HL-60 (cell line): ENCODE measurements at regions not wholly inside any gene's neighbourhood (a gene's known extent, or its start where the extent isn't known, plus 50 kb on each side); places are given as distances from the start of the nearest gene placed in this dataset.

Experiments
- DNase-seq, 2 experiments: peaks; one replicate each; pipeline ENCODE4 v3.0.0-alpha.2; 2010 to 2020; ENCODE audit warnings: low read depth in 1 of 2, low spot score in 1 of 2
- H3K27ac ChIP-seq: fragments of 250-450 bp; sonication (Bioruptor Pico); replicated peaks from 2 replicates; pipeline ENCODE4 v1.5.1; 2020; ENCODE audit warnings: mild to moderate bottlenecking, moderate library complexity
- H3K27me3 ChIP-seq: fragments of 250-450 bp; sonication (Bioruptor Pico); 2 replicates; pipeline ENCODE4 v1.5.1; 2021; ENCODE audit warnings: mild to moderate bottlenecking, moderate library complexity; ENCODE audit not compliant: insufficient read depth, poor library complexity, severe bottlenecking
- H3K4me3 ChIP-seq: replicated peaks from 2 replicates; pipeline ENCODE4 v1.5.1; 2011; ENCODE audit warnings: mild to moderate bottlenecking, control low read depth, low read length; ENCODE audit not compliant: insufficient read depth
- CTCF ChIP-seq: IDR thresholded peaks from one replicate; pipeline ENCODE4 v1.5.1; 2011; ENCODE audit warnings: low read length, control low read depth, inconsistent platforms; ENCODE audit not compliant: insufficient read depth
- GABPA ChIP-seq: IDR thresholded peaks from 2 replicates; pipeline ENCODE4 v1.6.1; 2012; ENCODE audit warnings: low read depth
- POLR2AphosphoS5 ChIP-seq: IDR thresholded peaks from 2 replicates; pipeline ENCODE4 v1.6.1; 2012; ENCODE audit warnings: low read depth
- SPI1 ChIP-seq: IDR thresholded peaks from 2 replicates; pipeline ENCODE4 v1.6.1; 2012; ENCODE audit warnings: low read depth, mild to moderate bottlenecking, borderline replicate concordance
- TF ChIP-seq, protein P1 (sequence below): IDR thresholded peaks from 2 replicates; pipeline ENCODE4 v1.6.1; 2012; ENCODE audit warnings: low read depth; ENCODE audit not compliant: insufficient replicate concordance

GRCh38 chr9:11928871-11929321 lies 764.3 kb upstream of the TYRP1 start:
- no peaks in the 10 kb centered on the region for H3K27me3 ChIP-seq
- no peak overlapping the region for H3K27ac ChIP-seq
- TF ChIP-seq GABPA (no peak), SPI1 (no peak), POLR2AphosphoS5 (no peak), CTCF (no peak)
- TF ChIP-seq, protein P1, sequence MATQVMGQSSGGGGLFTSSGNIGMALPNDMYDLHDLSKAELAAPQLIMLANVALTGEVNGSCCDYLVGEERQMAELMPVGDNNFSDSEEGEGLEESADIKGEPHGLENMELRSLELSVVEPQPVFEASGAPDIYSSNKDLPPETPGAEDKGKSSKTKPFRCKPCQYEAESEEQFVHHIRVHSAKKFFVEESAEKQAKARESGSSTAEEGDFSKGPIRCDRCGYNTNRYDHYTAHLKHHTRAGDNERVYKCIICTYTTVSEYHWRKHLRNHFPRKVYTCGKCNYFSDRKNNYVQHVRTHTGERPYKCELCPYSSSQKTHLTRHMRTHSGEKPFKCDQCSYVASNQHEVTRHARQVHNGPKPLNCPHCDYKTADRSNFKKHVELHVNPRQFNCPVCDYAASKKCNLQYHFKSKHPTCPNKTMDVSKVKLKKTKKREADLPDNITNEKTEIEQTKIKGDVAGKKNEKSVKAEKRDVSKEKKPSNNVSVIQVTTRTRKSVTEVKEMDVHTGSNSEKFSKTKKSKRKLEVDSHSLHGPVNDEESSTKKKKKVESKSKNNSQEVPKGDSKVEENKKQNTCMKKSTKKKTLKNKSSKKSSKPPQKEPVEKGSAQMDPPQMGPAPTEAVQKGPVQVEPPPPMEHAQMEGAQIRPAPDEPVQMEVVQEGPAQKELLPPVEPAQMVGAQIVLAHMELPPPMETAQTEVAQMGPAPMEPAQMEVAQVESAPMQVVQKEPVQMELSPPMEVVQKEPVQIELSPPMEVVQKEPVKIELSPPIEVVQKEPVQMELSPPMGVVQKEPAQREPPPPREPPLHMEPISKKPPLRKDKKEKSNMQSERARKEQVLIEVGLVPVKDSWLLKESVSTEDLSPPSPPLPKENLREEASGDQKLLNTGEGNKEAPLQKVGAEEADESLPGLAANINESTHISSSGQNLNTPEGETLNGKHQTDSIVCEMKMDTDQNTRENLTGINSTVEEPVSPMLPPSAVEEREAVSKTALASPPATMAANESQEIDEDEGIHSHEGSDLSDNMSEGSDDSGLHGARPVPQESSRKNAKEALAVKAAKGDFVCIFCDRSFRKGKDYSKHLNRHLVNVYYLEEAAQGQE, result no peak
- H3K4me3 ChIP-seq, result no peak overlapping the region
- no peak for DNase-seq

- Histone ChIP-seq H3K27ac (no peak overlapping the region), H3K4me3 (no peak overlapping the region), H3K27me3 (no peaks in the 10 kb centered on the region)
- no peak for DNase-seq
- TF ChIP-seq, protein P1, result no peak
- no peak for TF ChIP-seq GABPA
- TF ChIP-seq CTCF, result no peak
- TF ChIP-seq POLR2AphosphoS5, result no peak
- TF ChIP-seq SPI1, result no peak
Observed at GRCh38 chr9:11931109-11931508, 762.1 kb upstream of the TYRP1 start.

- H3K27ac ChIP-seq, result no peak overlapping the region
- H3K27me3 ChIP-seq, result no peaks in the 10 kb centered on the region
- no peak for DNase-seq
- TF ChIP-seq, protein P1, result no peak
- TF ChIP-seq CTCF, result no peak
- TF ChIP-seq POLR2AphosphoS5, result no peak
- no peak for TF ChIP-seq SPI1
- no peak overlapping the region for H3K4me3 ChIP-seq
Observed at GRCh38 chr9:11931751-11932150, 761.4 kb upstream of the TYRP1 start.
